GM19467 (cell line): ENCODE measurements at regions not wholly inside any gene's neighbourhood (a gene's known extent, or its start where the extent isn't known, plus 50 kb on each side); places are given as distances from the start of the nearest gene placed in this dataset.
A peak's percentile ranks its signal among the peaks of the same experiment; 100 is the strongest.

Experiments
- ATAC-seq: cut with Tn5 transposase; IDR thresholded peaks from one replicate; pipeline ENCODE4 v1.9.1; 2021; ENCODE audit warnings: mild to moderate bottlenecking, moderate library complexity; ENCODE audit not compliant: unreplicated experiment

GRCh38 chr3:106018102-106018501, 149.3 kb upstream of the CBLB start:
- no peak for ATAC-seq

GRCh38 chr3:106018929-106019550, 150.2 kb upstream of the CBLB start:
- no peak for ATAC-seq

- no peak for ATAC-seq
Measured at GRCh38 chr3:106022913-106023312, 154.1 kb upstream of the CBLB start.

GRCh38 chr3:106025151-106025722, 156.4 kb upstream of the CBLB start:
- no peak for ATAC-seq

- no peak for ATAC-seq
Measured at GRCh38 chr3:106029954-106030626, 161.3 kb upstream of the CBLB start.

- no peak for ATAC-seq
Measured at GRCh38 chr3:106030627-106030963, 161.8 kb upstream of the CBLB start.

GRCh38 chr3:106032479-106032878, 163.7 kb upstream of the CBLB start:
- ATAC-seq = no peak

GRCh38 chr3:106033654-106034053, 164.8 kb upstream of the CBLB start:
- no peak for ATAC-seq

- ATAC-seq = no peak
Measured at GRCh38 chr3:106034313-106034712, 165.5 kb upstream of the CBLB start.

GRCh38 chr3:106035619-106036018, 166.8 kb upstream of the CBLB start:
- no peak for ATAC-seq

GRCh38 chr3:106036696-106037095, 167.9 kb upstream of the CBLB start:
- ATAC-seq = no peak

- no peak for ATAC-seq
Measured at GRCh38 chr3:106047221-106047620, 178.4 kb upstream of the CBLB start.

GRCh38 chr3:106048946-106049481, 180.2 kb upstream of the CBLB start:
- ATAC-seq = no peak

- no peak for ATAC-seq
Measured at GRCh38 chr3:106049821-106050220, 181.0 kb upstream of the CBLB start.

- no peak for ATAC-seq
Measured at GRCh38 chr3:106056931-106057330, 188.1 kb upstream of the CBLB start.

GRCh38 chr3:106058475-106058874, 189.7 kb upstream of the CBLB start:
- no peak for ATAC-seq

- ATAC-seq = no peak
Measured at GRCh38 chr3:106059953-106060517, 191.2 kb upstream of the CBLB start.

GRCh38 chr3:106063909-106064308, 195.1 kb upstream of the CBLB start:
- ATAC-seq = no peak

GRCh38 chr3:106065831-106066230, 197.0 kb upstream of the CBLB start:
- ATAC-seq = no peak

- peak; percentile 58 for ATAC-seq
Measured at GRCh38 chr3:106067711-106068110, 198.9 kb upstream of the CBLB start.

- no peak for ATAC-seq
Measured at GRCh38 chr3:106068381-106068780, 199.6 kb upstream of the CBLB start.

- ATAC-seq = peak; percentile 88
Measured at GRCh38 chr3:106068795-106069194, 200.0 kb upstream of the CBLB start.
